ENCODE measurements at regions not wholly inside any gene's neighbourhood (a gene's known extent, or its start where the extent isn't known, plus 50 kb on each side); places are given as distances from the start of the nearest gene placed in this dataset.
"Not testable (repeated sequence)": the region's sequence is repeated elsewhere in the genome, so short reads cannot be mapped to it uniquely, and the experiment has no call there.

- DNase-seq (ENCODE audit: low spot score), result not testable (repeated sequence)
Measured at GRCh38 chr9:41754822-41755221, 374.4 kb downstream of the CNTNAP3B start.

GRCh38 chr9:41754403-41754802 is 374.8 kb downstream of the CNTNAP3B start:
- DNase-seq (ENCODE audit: low spot score), result not testable (repeated sequence)

- not testable (repeated sequence) for DNase-seq (ENCODE audit: low spot score)
Measured at GRCh38 chr9:41741897-41742296, 387.3 kb downstream of the CNTNAP3B start.

- not testable (repeated sequence) for DNase-seq (ENCODE audit: low spot score)
Measured at GRCh38 chr9:41741173-41741572, 388.1 kb downstream of the CNTNAP3B start.

GRCh38 chr9:41738681-41739080 is 390.5 kb downstream of the CNTNAP3B start:
- not testable (repeated sequence) for DNase-seq (ENCODE audit: low spot score)

GRCh38 chr9:41699190-41699589 is 430.0 kb downstream of the CNTNAP3B start:
- not testable (repeated sequence) for DNase-seq (ENCODE audit: low spot score)

- DNase-seq (ENCODE audit: low spot score), result not testable (repeated sequence)
Measured at GRCh38 chr9:41697080-41697479, 432.1 kb downstream of the CNTNAP3B start.

GRCh38 chr9:41679312-41679711 is 449.9 kb downstream of the CNTNAP3B start:
- not testable (repeated sequence) for DNase-seq (ENCODE audit: low spot score)

- DNase-seq (ENCODE audit: low spot score), result peak; percentile 7
Measured at GRCh38 chr9:41663497-41664036, 465.7 kb downstream of the CNTNAP3B start.

- not testable (repeated sequence) for DNase-seq (ENCODE audit: low spot score)
Measured at GRCh38 chr9:41658706-41659105, 469.6 kb upstream of the ZNG1F start.

GRCh38 chr9:41658116-41658515 is 469.0 kb upstream of the ZNG1F start:
- not testable (repeated sequence) for DNase-seq (ENCODE audit: low spot score)

- not testable (repeated sequence) for DNase-seq (ENCODE audit: low spot score)
Measured at GRCh38 chr9:41657141-41657540, 468.0 kb upstream of the ZNG1F start.

GRCh38 chr9:41655071-41655554 is 466.0 kb upstream of the ZNG1F start:
- DNase-seq (ENCODE audit: low spot score), result not testable (repeated sequence)

GRCh38 chr9:41654349-41654748 is 465.2 kb upstream of the ZNG1F start:
- not testable (repeated sequence) for DNase-seq (ENCODE audit: low spot score)

GRCh38 chr9:41653560-41654340 is 464.6 kb upstream of the ZNG1F start:
- DNase-seq (ENCODE audit: low spot score), result not testable (repeated sequence)

GRCh38 chr9:41652800-41653199 is 463.7 kb upstream of the ZNG1F start:
- DNase-seq (ENCODE audit: low spot score), result not testable (repeated sequence)

GRCh38 chr9:41652100-41652713 is 463.1 kb upstream of the ZNG1F start:
- DNase-seq (ENCODE audit: low spot score), result not testable (repeated sequence)

GRCh38 chr9:41650086-41650485 is 461.0 kb upstream of the ZNG1F start:
- not testable (repeated sequence) for DNase-seq (ENCODE audit: low spot score)

GRCh38 chr9:41648564-41648963 is 459.4 kb upstream of the ZNG1F start:
- not testable (repeated sequence) for DNase-seq (ENCODE audit: low spot score)

GRCh38 chr9:41646246-41646645 is 457.1 kb upstream of the ZNG1F start:
- not testable (repeated sequence) for DNase-seq (ENCODE audit: low spot score)

- peak; percentile 71 for DNase-seq (ENCODE audit: low spot score)
Measured at GRCh38 chr9:41643571-41644279, 454.6 kb upstream of the ZNG1F start.

GRCh38 chr9:41633726-41634125 is 444.6 kb upstream of the ZNG1F start:
- DNase-seq (ENCODE audit: low spot score), result not testable (repeated sequence)

Data from AG20443 (cell line).